ENCODE measurements at regions not wholly inside any gene's neighbourhood (a gene's known extent, or its start where the extent isn't known, plus 50 kb on each side); places are given as distances from the start of the nearest gene placed in this dataset.

DNA sequence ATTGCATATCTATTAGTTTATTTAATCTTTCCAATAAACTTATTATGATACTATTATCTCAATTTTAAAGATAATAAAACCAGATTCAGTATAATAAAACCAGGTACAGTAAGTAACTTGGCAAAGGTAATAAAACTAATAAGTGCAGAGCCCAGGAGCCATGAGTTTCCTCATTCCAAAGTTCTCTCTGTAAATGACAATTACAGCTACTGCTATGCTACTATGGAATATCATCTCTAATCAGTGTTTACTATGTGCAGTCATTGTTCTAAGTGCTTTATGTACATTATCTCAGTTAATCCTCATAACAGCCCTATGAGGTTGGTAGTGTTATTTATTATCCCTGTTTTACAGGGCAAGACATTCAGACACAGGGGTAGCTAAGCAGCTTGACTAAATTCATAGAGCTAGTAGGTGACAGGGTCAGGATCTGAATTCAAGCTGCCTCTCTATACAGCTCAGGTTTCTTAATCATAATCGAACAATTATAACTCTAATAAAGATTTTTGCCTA, 285.0 kb upstream of the PITX2 start:
- no peaks in the 10 kb centered on the region for H4K20me1 ChIP-seq (ENCODE audit: insufficient read depth, low read length)
- ATAC-seq (ENCODE audit: insufficient read depth, low read depth) (no peak), DNase-seq (no peak)
- no peak overlapping the region for H2AFZ ChIP-seq (ENCODE audit: low read depth, low read length)
- H3K9ac ChIP-seq (ENCODE audit: low read depth, low read length), result no peak overlapping the region
- H3K27ac ChIP-seq (ENCODE audit: low read length), result no peak overlapping the region
- no peak overlapping the region for H3K4me3 ChIP-seq (ENCODE audit: low read depth in 1 of 2, low read length in 2 of 2)
- H3K36me3 ChIP-seq (ENCODE audit: insufficient read depth, low read length), result no peaks in the 10 kb centered on the region
- no peak for TF ChIP-seq EZH2 (IDR thresholded peaks at IDR 0.05; ENCODE audit: borderline replicate concordance, low read depth, low read length, severe bottlenecking)
- TF ChIP-seq, protein P1, sequence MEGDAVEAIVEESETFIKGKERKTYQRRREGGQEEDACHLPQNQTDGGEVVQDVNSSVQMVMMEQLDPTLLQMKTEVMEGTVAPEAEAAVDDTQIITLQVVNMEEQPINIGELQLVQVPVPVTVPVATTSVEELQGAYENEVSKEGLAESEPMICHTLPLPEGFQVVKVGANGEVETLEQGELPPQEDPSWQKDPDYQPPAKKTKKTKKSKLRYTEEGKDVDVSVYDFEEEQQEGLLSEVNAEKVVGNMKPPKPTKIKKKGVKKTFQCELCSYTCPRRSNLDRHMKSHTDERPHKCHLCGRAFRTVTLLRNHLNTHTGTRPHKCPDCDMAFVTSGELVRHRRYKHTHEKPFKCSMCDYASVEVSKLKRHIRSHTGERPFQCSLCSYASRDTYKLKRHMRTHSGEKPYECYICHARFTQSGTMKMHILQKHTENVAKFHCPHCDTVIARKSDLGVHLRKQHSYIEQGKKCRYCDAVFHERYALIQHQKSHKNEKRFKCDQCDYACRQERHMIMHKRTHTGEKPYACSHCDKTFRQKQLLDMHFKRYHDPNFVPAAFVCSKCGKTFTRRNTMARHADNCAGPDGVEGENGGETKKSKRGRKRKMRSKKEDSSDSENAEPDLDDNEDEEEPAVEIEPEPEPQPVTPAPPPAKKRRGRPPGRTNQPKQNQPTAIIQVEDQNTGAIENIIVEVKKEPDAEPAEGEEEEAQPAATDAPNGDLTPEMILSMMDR (IDR thresholded peaks at IDR 0.05; ENCODE audit: borderline replicate concordance, extremely low read depth, low read length, poor library complexity, severe bottlenecking), result no peak
- H3K27me3 ChIP-seq (ENCODE audit: insufficient read depth, low read length, poor library complexity), result peaks cover under 1% of the 10 kb centered on the region
- no peaks in the 10 kb centered on the region for H3K9me3 ChIP-seq (ENCODE audit: insufficient read depth, low read length, severe bottlenecking)
- no peak overlapping the region for H3K4me2 ChIP-seq (ENCODE audit: insufficient read depth, low read length)
- H3K4me1 ChIP-seq (ENCODE audit: insufficient read depth, low read length), result no peaks in the 10 kb centered on the region
- H3K79me2 ChIP-seq (ENCODE audit: insufficient read depth, low read length), result no peaks in the 10 kb centered on the region

DNA sequence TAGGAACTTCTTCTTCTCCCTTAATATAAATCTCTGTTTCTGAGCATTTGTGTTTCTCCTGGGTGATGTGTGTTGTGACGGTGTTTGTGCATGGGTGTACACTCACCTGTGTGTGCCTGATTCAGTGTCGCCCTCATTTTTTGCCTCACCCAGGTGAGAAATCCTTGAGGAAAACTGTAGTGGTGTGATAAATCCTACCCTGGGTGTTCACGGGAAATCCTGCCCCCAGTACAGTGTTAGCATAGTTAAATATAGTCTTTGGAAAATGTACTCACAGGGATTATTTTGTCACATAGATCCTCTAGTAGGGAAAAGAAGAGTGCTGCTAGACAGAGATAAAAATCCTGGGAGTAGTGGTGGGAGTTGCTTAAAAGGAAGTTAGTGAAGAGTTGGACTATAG, 291.9 kb upstream of the PITX2 start:
- H3K79me2 ChIP-seq (ENCODE audit: insufficient read depth, low read length), result no peaks in the 10 kb centered on the region
- no peak overlapping the region for H2AFZ ChIP-seq (ENCODE audit: low read depth, low read length)
- DNase-seq (no peak), ATAC-seq (ENCODE audit: insufficient read depth, low read depth) (no peak)
- H3K4me2 ChIP-seq (ENCODE audit: insufficient read depth, low read length), result no peak overlapping the region
- H3K27me3 ChIP-seq (ENCODE audit: insufficient read depth, low read length, poor library complexity), result no peaks in the 10 kb centered on the region
- TF ChIP-seq, protein P1 (IDR thresholded peaks at IDR 0.05; ENCODE audit: borderline replicate concordance, extremely low read depth, low read length, poor library complexity, severe bottlenecking), result no peak
- TF ChIP-seq EZH2 (IDR thresholded peaks at IDR 0.05; ENCODE audit: borderline replicate concordance, low read depth, low read length, severe bottlenecking), result no peak
- no peaks in the 10 kb centered on the region for H3K36me3 ChIP-seq (ENCODE audit: insufficient read depth, low read length)
- no peaks in the 10 kb centered on the region for H3K4me1 ChIP-seq (ENCODE audit: insufficient read depth, low read length)
- H3K9ac ChIP-seq (ENCODE audit: low read depth, low read length), result no peak overlapping the region
- no peaks in the 10 kb centered on the region for H3K9me3 ChIP-seq (ENCODE audit: insufficient read depth, low read length, severe bottlenecking)
- no peak overlapping the region for H3K4me3 ChIP-seq (ENCODE audit: low read depth in 1 of 2, low read length in 2 of 2)
- H4K20me1 ChIP-seq (ENCODE audit: insufficient read depth, low read length), result no peaks in the 10 kb centered on the region
- H3K27ac ChIP-seq (ENCODE audit: low read length), result no peak overlapping the region

DNA sequence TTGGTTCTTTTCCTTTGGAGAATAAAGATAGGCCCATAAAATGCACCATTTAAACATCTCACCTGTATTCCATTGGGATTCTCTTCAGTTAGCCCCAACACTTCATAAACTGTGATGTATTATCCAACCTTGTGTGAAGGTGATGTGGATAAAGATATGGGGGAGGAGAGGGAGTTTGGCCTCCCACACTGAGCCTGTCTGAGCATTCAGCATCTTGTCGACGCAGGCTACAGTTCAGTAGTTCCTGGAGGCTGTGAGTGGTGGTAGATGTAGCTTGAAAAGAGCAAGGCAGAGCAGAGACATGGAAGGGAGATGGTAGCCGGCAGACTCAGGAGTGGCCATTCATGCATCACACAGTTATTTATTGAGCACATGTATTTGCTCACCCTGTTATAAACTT, 292.4 kb upstream of the PITX2 start:
- H3K4me3 ChIP-seq (ENCODE audit: low read depth in 1 of 2, low read length in 2 of 2), result no peak overlapping the region
- H3K4me2 ChIP-seq (ENCODE audit: insufficient read depth, low read length), result no peak overlapping the region
- TF ChIP-seq, protein P1 (IDR thresholded peaks at IDR 0.05; ENCODE audit: borderline replicate concordance, extremely low read depth, low read length, poor library complexity, severe bottlenecking), result no peak
- no peak for TF ChIP-seq EZH2 (IDR thresholded peaks at IDR 0.05; ENCODE audit: borderline replicate concordance, low read depth, low read length, severe bottlenecking)

DNA sequence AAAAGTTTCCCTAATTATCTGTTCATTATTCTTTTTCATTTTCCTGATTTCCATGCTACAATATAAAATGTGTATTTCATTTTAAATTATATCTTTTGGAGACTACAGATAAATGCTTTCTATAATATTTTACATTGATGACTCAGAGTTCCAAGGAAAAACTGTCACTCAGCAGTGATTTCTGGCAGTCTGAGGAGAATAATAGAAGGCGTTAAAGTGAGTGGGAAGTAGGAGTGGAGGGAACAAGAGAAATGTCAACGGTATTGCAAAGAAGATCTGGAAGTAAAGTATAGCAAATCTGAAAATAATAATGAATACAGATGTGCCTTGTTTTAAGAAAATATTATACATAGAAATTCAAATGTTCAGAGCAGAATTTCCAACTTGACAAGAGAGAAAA, 293.6 kb upstream of the PITX2 start:
- Histone ChIP-seq H3K4me3 (ENCODE audit: low read depth in 1 of 2, low read length in 2 of 2) (no peak overlapping the region), H3K36me3 (ENCODE audit: insufficient read depth, low read length) (no peaks in the 10 kb centered on the region), H3K27me3 (ENCODE audit: insufficient read depth, low read length, poor library complexity) (no peaks in the 10 kb centered on the region), H3K27ac (ENCODE audit: low read length) (no peak overlapping the region), H3K4me2 (ENCODE audit: insufficient read depth, low read length) (no peak overlapping the region), H3K4me1 (ENCODE audit: insufficient read depth, low read length) (no peaks in the 10 kb centered on the region), H3K9me3 (ENCODE audit: insufficient read depth, low read length, severe bottlenecking) (no peaks in the 10 kb centered on the region), H3K79me2 (ENCODE audit: insufficient read depth, low read length) (no peaks in the 10 kb centered on the region), H4K20me1 (ENCODE audit: insufficient read depth, low read length) (no peaks in the 10 kb centered on the region), H2AFZ (ENCODE audit: low read depth, low read length) (no peak overlapping the region), H3K9ac (ENCODE audit: low read depth, low read length) (no peak overlapping the region)
- DNase-seq (no peak), ATAC-seq (ENCODE audit: insufficient read depth, low read depth) (no peak)
- TF ChIP-seq, protein P1 (IDR thresholded peaks at IDR 0.05; ENCODE audit: borderline replicate concordance, extremely low read depth, low read length, poor library complexity, severe bottlenecking), result no peak
- TF ChIP-seq EZH2 (IDR thresholded peaks at IDR 0.05; ENCODE audit: borderline replicate concordance, low read depth, low read length, severe bottlenecking), result no peak

More for the DNA sequence above, 292.4 kb upstream of the PITX2 start:
- H3K9ac ChIP-seq (ENCODE audit: low read depth, low read length), result no peak overlapping the region
- H3K9me3 ChIP-seq (ENCODE audit: insufficient read depth, low read length, severe bottlenecking), result no peaks in the 10 kb centered on the region
- H3K27me3 ChIP-seq (ENCODE audit: insufficient read depth, low read length, poor library complexity), result no peaks in the 10 kb centered on the region
- H3K36me3 ChIP-seq (ENCODE audit: insufficient read depth, low read length), result no peaks in the 10 kb centered on the region
- no peak overlapping the region for H3K27ac ChIP-seq (ENCODE audit: low read length)
- H3K4me1 ChIP-seq (ENCODE audit: insufficient read depth, low read length), result no peaks in the 10 kb centered on the region
- ATAC-seq (ENCODE audit: insufficient read depth, low read depth) (no peak), DNase-seq (no peak)
- H4K20me1 ChIP-seq (ENCODE audit: insufficient read depth, low read length), result no peaks in the 10 kb centered on the region
- no peak overlapping the region for H2AFZ ChIP-seq (ENCODE audit: low read depth, low read length)
- no peaks in the 10 kb centered on the region for H3K79me2 ChIP-seq (ENCODE audit: insufficient read depth, low read length)

Measured in DND-41 (cell line).